Activated CD4-positive, alpha-beta memory T cell treated with anti-CD3 and anti-CD28 coated beads, Interleukin-2, amount 10 ng/mL, durations not matched to agents 7 days and 5 days (primary cell): ENCODE measurements at regions not wholly inside any gene's neighbourhood (a gene's known extent, or its start where the extent isn't known, plus 50 kb on each side); places are given as distances from the start of the nearest gene placed in this dataset.

ENCODE experiments used
- CTCF ChIA-PET: fragments of 350-600 bp; sonication (Branson Sonifier 250); formaldehyde crosslinking; loops from one replicate; lab custom pipeline; 2021; ENCODE audit warnings: antibody characterized with exemption, inconsistent platforms; lab: Charles Lee
- POLR2A ChIA-PET: fragments of 350-600 bp; sonication (Branson Sonifier 250); formaldehyde crosslinking; loops from one replicate; lab custom pipeline; 2021; ENCODE audit warnings: antibody characterized with exemption; lab: Charles Lee
- DNase-seq: peaks from one replicate; pipeline ENCODE4 v3.0.0-alpha.2; 2020
- H3K27ac Mint-ChIP-seq: one replicate; pipeline ENCODE4 v1.8.0; 2021; ENCODE audit warnings: mild to moderate bottlenecking, mixed read lengths
- H3K27me3 Mint-ChIP-seq: one replicate; pipeline ENCODE4 v1.8.0; 2021; ENCODE audit warnings: mixed read lengths
- H3K36me3 Mint-ChIP-seq: one replicate; pipeline ENCODE4 v1.8.0; 2021; ENCODE audit warnings: low read depth, mixed read lengths
- H3K4me1 Mint-ChIP-seq: one replicate; pipeline ENCODE4 v1.8.0; 2021; ENCODE audit warnings: mixed read lengths
- H3K4me3 Mint-ChIP-seq: one replicate; pipeline ENCODE4 v1.8.0; 2021; ENCODE audit warnings: mild to moderate bottlenecking, mixed read lengths
- H3K9me3 Mint-ChIP-seq: one replicate; pipeline ENCODE4 v1.8.0; 2021; ENCODE audit warnings: mixed read lengths

DNA sequence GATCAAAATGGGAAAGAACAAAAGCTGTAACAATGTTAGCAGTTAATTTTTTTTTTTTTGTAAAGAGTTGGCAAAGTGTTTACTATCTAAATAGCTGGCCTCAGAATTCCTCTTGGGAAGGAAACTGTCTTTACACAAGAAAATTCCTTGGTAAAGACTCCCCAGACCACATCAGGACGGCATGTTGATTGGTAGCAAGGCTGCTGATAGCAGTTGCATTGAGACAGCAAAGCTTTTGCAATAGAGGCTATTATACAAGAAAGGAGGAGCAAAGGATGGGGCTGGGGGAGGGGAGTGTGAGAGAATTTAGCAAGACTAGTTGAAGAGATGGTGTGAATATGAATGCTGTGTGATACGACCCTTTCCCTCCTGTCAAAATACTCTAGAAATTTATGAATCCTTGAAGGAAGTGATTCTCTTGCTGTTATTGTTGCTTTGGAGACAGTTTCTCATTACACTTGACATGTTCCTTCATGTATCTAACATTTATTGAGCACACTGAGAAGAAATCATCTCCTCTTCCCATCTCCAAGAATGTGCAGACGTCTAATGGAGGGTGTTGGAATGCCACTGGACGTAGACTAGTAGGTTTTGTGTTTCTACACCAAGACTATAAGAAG is 355.6 kb downstream of the SIPA1L2 start:
- H3K36me3 Mint-ChIP-seq, result no peaks in the 10 kb centered on the region
- ChIA-PET CTCF (no interaction called here), POLR2A (no interaction called here)

GRCh38 chr1:232273011-232273410 is 356.9 kb downstream of the SIPA1L2 start:
- H3K9me3 Mint-ChIP-seq, result no peaks in the 10 kb centered on the region
- no peak overlapping the region for H3K4me3 Mint-ChIP-seq
- no peaks in the 10 kb centered on the region for H3K4me1 Mint-ChIP-seq
- H3K36me3 Mint-ChIP-seq, result no peaks in the 10 kb centered on the region
- H3K27me3 Mint-ChIP-seq, result peaks cover 3% of the 10 kb centered on the region
- DNase-seq, result no peak
- H3K27ac Mint-ChIP-seq, result no peak overlapping the region
- ChIA-PET CTCF (no interaction called here), POLR2A (no interaction called here)

More for the DNA sequence above, 355.6 kb downstream of the SIPA1L2 start:
- Mint-ChIP-seq H3K27ac (no peak overlapping the region), H3K4me1 (no peaks in the 10 kb centered on the region), H3K27me3 (peaks cover 3% of the 10 kb centered on the region), H3K9me3 (no peaks in the 10 kb centered on the region), H3K4me3 (no peak overlapping the region)
- no peak for DNase-seq

DNA sequence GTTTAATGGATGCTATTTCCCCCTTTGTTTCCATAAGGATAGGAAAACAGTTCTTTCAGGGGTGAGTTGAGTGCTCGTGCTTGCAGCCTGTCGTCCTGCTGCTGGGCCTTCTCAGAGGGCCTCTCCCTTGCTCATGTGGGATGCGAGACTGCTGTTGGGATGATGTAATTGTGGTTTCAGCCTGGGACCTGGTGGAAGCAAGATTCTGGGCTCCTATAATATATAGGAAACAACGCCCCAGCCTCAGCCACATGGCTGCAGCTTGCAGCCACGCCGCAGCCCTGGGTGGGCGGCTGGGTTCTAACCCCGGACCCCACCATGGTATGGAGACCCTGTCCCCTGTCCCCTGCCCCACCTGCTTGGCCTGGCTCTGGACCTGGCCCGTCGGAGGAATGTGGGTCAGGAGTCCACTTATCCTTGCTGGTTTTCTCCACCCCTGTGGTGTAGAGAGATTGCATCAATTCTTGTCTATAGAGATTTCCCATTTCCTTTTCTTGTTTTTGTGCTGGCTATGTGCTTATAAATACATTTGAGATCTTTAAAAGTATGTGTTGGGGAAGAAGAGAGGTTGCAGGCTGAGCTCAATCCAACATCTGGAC is 357.8 kb downstream of the SIPA1L2 start:
- POLR2A ChIA-PET, result no interaction called here
- Mint-ChIP-seq H3K4me3 (no peak overlapping the region), H3K36me3 (no peaks in the 10 kb centered on the region), H3K27me3 (peaks cover 3% of the 10 kb centered on the region), H3K4me1 (no peaks in the 10 kb centered on the region), H3K27ac (no peak overlapping the region), H3K9me3 (no peaks in the 10 kb centered on the region)
- CTCF ChIA-PET, result no interaction called here
- DNase-seq, result no peak

GRCh38 chr1:232271299-232271698 is 358.6 kb downstream of the SIPA1L2 start:
- no peak overlapping the region for H3K4me3 Mint-ChIP-seq
- H3K27ac Mint-ChIP-seq, result no peak overlapping the region
- H3K4me1 Mint-ChIP-seq, result no peaks in the 10 kb centered on the region
- H3K36me3 Mint-ChIP-seq, result no peaks in the 10 kb centered on the region
- POLR2A ChIA-PET, result no interaction called here
- DNase-seq, result no peak
- CTCF ChIA-PET, result no interaction called here
- no peaks in the 10 kb centered on the region for H3K9me3 Mint-ChIP-seq
- peaks cover 3% of the 10 kb centered on the region for H3K27me3 Mint-ChIP-seq

- H3K27me3 Mint-ChIP-seq, result peaks cover 3% of the 10 kb centered on the region
- CTCF ChIA-PET, result no interaction called here
- no peak overlapping the region for H3K27ac Mint-ChIP-seq
- DNase-seq, result no peak
- H3K9me3 Mint-ChIP-seq, result no peaks in the 10 kb centered on the region
- POLR2A ChIA-PET, result no interaction called here
- H3K4me1 Mint-ChIP-seq, result no peaks in the 10 kb centered on the region
- no peak overlapping the region for H3K4me3 Mint-ChIP-seq
- no peaks in the 10 kb centered on the region for H3K36me3 Mint-ChIP-seq
Observed at GRCh38 chr1:232269988-232270387, 359.9 kb downstream of the SIPA1L2 start.

DNA sequence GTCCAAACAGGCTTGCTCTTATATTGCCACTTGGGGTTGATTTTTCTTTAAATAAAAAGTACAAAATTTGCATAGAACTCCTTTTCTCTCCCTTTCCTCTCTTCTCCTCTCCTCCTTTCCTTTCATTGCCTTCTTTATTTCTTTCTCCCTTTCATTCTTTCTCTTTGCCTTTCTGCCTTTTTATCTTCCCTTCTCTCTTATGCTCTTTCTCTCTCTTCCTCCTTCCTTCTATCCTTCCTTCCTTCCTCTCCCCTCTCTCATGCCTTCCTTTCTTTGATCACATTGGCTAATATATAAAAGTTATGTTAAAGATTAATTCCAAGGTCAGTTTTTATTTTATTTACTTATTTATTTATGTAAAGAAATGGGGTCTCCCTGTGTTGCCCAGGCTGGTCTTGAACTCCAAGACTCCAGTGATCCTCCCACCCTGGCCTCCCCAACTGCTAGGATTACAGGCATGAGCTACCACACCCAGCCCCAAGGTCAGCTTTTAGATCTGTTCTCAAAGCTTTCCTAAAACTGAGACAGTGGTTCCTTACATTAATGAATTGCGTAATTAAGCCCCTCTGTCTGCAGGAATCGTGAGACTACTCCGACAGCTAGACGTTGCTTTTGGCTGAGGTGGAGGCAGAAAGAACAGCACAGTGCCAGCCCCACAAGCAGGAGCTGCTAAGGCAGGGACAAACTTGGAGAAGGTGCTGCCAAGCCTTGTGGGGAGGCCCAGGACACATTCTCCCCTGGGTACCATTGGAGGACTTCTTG is 361.9 kb downstream of the SIPA1L2 start:
- H3K9me3 Mint-ChIP-seq, result no peaks in the 10 kb centered on the region
- DNase-seq, result no peak
- no peaks in the 10 kb centered on the region for H3K4me1 Mint-ChIP-seq
- H3K27me3 Mint-ChIP-seq, result peaks cover 3% of the 10 kb centered on the region
- POLR2A ChIA-PET, result no interaction called here
- H3K27ac Mint-ChIP-seq, result no peak overlapping the region
- H3K36me3 Mint-ChIP-seq, result no peaks in the 10 kb centered on the region
- CTCF ChIA-PET, result no interaction called here
- no peak overlapping the region for H3K4me3 Mint-ChIP-seq

GRCh38 chr1:232267092-232267836 is 362.7 kb downstream of the SIPA1L2 start:
- Mint-ChIP-seq H3K4me1 (no peaks in the 10 kb centered on the region), H3K9me3 (no peaks in the 10 kb centered on the region), H3K4me3 (no peak overlapping the region), H3K36me3 (no peaks in the 10 kb centered on the region), H3K27me3 (peaks cover under 1% of the 10 kb centered on the region), H3K27ac (no peak overlapping the region)
- no peak for DNase-seq
- CTCF ChIA-PET, result no interaction called here
- POLR2A ChIA-PET, result no interaction called here

- Mint-ChIP-seq H3K9me3 (no peaks in the 10 kb centered on the region), H3K27me3 (peaks cover 5% of the 10 kb centered on the region), H3K4me3 (no peak overlapping the region), H3K36me3 (no peaks in the 10 kb centered on the region), H3K4me1 (no peaks in the 10 kb centered on the region), H3K27ac (no peak overlapping the region)
- ChIA-PET POLR2A (no interaction called here), CTCF (no interaction called here)
- no peak for DNase-seq
Observed at GRCh38 chr1:232263452-232263851, 366.5 kb downstream of the SIPA1L2 start.

DNA sequence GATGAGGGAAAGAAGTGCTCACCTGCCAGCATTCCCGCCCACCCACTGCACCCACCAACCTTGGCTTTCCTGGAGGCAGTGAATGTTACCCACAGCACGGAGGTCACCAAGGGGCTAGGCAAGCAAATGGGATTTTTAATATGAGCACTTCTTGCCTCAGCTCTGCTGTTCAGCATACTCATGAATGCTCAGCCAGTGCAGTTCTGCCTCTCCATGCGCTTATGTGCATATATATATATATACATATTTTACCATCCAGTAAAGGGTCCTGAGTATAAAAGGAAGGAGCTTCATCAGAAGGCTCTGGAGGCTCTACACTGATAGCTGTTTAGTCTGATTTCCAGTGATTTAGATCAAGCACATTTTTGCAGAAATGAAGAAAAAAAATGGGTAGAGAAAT is 366.9 kb downstream of the SIPA1L2 start:
- Mint-ChIP-seq H3K27ac (no peak overlapping the region), H3K4me1 (no peaks in the 10 kb centered on the region), H3K4me3 (no peak overlapping the region), H3K27me3 (peaks cover 5% of the 10 kb centered on the region), H3K9me3 (no peaks in the 10 kb centered on the region), H3K36me3 (no peaks in the 10 kb centered on the region)
- ChIA-PET POLR2A (no interaction called here), CTCF (no interaction called here)
- no peak for DNase-seq

DNA sequence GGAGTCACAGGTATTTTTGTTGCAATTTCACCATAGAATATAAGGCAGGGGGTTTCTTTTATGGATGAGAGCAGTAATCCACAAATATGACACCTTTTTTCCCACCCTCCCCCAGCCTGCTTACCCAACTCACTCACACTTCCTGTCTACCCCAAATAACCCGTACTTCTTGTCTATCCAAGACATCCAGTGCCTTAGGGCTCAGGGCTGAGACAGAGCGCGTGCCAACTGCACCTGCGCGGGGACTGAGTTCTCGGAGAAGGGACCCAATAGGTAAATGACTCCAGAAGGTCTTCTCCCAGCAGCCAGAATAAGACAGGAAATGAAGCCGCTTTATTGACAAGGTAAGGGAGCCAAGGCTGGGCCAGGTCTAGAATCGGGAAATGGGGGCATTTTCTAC is 369.1 kb downstream of the SIPA1L2 start:
- POLR2A ChIA-PET, result no interaction called here
- H3K4me3 Mint-ChIP-seq, result no peak overlapping the region

DNA sequence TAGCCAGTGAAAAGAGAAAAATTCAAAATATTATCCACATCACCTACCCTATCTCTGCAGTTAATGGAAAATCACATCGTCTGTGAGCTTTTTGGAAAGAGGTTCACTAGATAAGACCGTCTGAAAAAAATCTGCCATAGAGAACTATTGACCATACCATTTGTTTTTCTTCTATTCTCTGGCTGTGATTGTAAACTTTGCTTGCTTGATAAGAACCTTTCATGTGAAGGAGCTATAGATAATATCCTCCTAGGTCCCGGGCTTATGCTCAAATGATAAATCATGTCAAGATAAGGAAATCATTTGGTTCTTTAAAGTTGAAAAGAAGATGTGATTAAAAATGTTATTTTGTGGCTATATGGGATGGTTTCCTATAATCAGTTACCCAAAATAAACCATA is 369.9 kb downstream of the SIPA1L2 start:
- H3K27me3 Mint-ChIP-seq, result peaks cover 5% of the 10 kb centered on the region

More for the DNA sequence above, 369.1 kb downstream of the SIPA1L2 start:
- no peaks in the 10 kb centered on the region for H3K4me1 Mint-ChIP-seq
- DNase-seq, result no peak
- H3K36me3 Mint-ChIP-seq, result no peaks in the 10 kb centered on the region
- H3K27me3 Mint-ChIP-seq, result peaks cover 5% of the 10 kb centered on the region
- H3K9me3 Mint-ChIP-seq, result no peaks in the 10 kb centered on the region
- no peak overlapping the region for H3K27ac Mint-ChIP-seq
- CTCF ChIA-PET, result no interaction called here

DNA sequence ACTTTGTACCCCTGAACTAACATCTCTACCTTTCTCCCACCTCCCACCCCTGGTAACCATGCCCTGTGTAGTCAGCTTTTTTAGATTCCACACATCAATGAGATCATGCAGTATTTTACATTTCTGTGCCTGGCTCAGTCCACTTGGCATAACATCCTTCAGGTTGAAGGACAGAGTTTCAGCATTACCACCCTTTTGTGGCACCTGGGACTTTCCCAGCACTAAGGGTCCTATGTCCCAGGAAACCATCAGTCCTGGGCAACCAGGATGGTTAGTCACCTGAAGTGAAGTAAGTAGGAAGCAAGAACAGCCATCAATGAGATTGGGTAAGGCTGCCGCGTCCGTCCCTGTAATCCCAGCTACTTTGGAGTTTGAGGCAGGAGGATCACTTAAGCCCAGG is 370.6 kb downstream of the SIPA1L2 start:
- CTCF ChIA-PET, result no interaction called here
- Mint-ChIP-seq H3K4me3 (no peak overlapping the region), H3K9me3 (no peaks in the 10 kb centered on the region), H3K36me3 (no peaks in the 10 kb centered on the region), H3K27ac (no peak overlapping the region), H3K4me1 (no peaks in the 10 kb centered on the region), H3K27me3 (peaks cover 5% of the 10 kb centered on the region)
- POLR2A ChIA-PET, result no interaction called here
- no peak for DNase-seq

More for the DNA sequence above, 369.9 kb downstream of the SIPA1L2 start:
- CTCF ChIA-PET, result no interaction called here
- no peak overlapping the region for H3K27ac Mint-ChIP-seq
- POLR2A ChIA-PET, result no interaction called here
- no peak for DNase-seq
- no peaks in the 10 kb centered on the region for H3K4me1 Mint-ChIP-seq
- H3K36me3 Mint-ChIP-seq, result no peaks in the 10 kb centered on the region
- no peaks in the 10 kb centered on the region for H3K9me3 Mint-ChIP-seq
- H3K4me3 Mint-ChIP-seq, result no peak overlapping the region

DNA sequence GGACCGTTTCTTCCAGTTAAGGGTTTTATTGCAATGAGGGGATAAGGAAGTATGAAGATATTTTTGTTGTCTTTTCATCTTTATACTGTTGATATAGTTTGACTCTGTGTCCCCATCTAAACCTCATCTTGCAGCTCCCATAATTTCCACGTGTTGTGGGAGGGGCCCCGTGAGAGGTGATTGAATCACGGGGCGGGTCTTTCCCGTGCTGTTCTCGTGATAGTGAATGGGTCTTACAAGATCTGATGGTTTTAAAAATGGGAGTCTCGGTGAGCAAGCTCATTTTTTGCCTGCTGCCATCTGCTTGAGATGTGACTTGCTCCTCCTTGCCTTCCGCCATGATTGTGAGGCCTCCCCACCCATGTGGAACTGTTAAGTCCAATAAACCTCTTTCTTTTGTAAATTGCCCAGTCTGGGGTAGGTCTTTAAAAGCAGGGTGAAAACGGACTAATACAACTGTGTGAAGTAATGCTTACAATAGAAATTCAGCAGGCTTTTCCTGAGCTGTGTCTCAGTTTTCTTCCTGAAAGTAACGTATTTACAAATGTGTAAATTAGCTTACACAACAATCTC is 377.3 kb downstream of the SIPA1L2 start:
- CTCF ChIA-PET, result no interaction called here
- H3K27ac Mint-ChIP-seq, result no peak overlapping the region
- POLR2A ChIA-PET, result no interaction called here

More for the DNA sequence above, 377.3 kb downstream of the SIPA1L2 start:
- peaks cover 14% of the 10 kb centered on the region for H3K27me3 Mint-ChIP-seq
- no peak overlapping the region for H3K4me3 Mint-ChIP-seq
- DNase-seq, result no peak
- H3K9me3 Mint-ChIP-seq, result no peaks in the 10 kb centered on the region
- no peaks in the 10 kb centered on the region for H3K36me3 Mint-ChIP-seq
- H3K4me1 Mint-ChIP-seq, result no peaks in the 10 kb centered on the region
